Calu3 (cell line): ENCODE measurements at regions not wholly inside any gene's neighbourhood (a gene's known extent, or its start where the extent isn't known, plus 50 kb on each side); places are given as distances from the start of the nearest gene placed in this dataset.
A peak's percentile ranks its signal among the peaks of the same experiment; 100 is the strongest.
"Not testable (repeated sequence)": the region's sequence is repeated elsewhere in the genome, so short reads cannot be mapped to it uniquely, and the experiment has no call there.

Source experiments
- BruUV-seq: library from RNA; stranded (reverse); fragments of 400-500 nt; replicated peaks from 2 replicates; lab custom pipeline; 2021; lab: Mats Ljungman, UMichigan
- CTCF ChIA-PET: fragments of 300-600 bp; sonication (Branson Sonifier 250); formaldehyde crosslinking; loops from one replicate; lab custom pipeline; 2022; ENCODE audit warnings: antibody characterized with exemption; lab: Charles Lee
- DNase-seq: peaks from one replicate; pipeline ENCODE4 v3.0.0; 2022
- H3K27ac Mint-ChIP-seq: one replicate; pipeline ENCODE4 v1.8.0; 2022; ENCODE audit warnings: mixed read lengths; ENCODE audit not compliant: unreplicated experiment
- H3K27me3 Mint-ChIP-seq: one replicate; pipeline ENCODE4 v1.8.0; 2022; ENCODE audit warnings: mixed read lengths; ENCODE audit not compliant: unreplicated experiment
- H3K36me3 Mint-ChIP-seq: one replicate; pipeline ENCODE4 v1.8.0; 2022; ENCODE audit warnings: mild to moderate bottlenecking, moderate library complexity, mixed read lengths; ENCODE audit not compliant: insufficient read depth, unreplicated experiment
- H3K4me1 Mint-ChIP-seq: one replicate; pipeline ENCODE4 v1.8.0; 2022; ENCODE audit warnings: mild to moderate bottlenecking, low read depth, mixed read lengths; ENCODE audit not compliant: unreplicated experiment
- H3K4me3 Mint-ChIP-seq: one replicate; pipeline ENCODE4 v1.8.0; 2022; ENCODE audit warnings: mild to moderate bottlenecking, low read depth, moderate library complexity, mixed read lengths; ENCODE audit not compliant: unreplicated experiment
- H3K9me3 Mint-ChIP-seq: one replicate; pipeline ENCODE4 v1.8.0; 2022; ENCODE audit warnings: low read depth, mixed read lengths; ENCODE audit not compliant: unreplicated experiment
- CTCF ChIP-seq: fragments of 200-600 bp; IDR thresholded peaks from one replicate; pipeline ENCODE4 v1.8.0; 2022; ENCODE audit warnings: antibody characterized with exemption; ENCODE audit not compliant: unreplicated experiment
- intact Hi-C: fragments of 100-400 bp; cut with micrococcal nuclease; formaldehyde crosslinking; loops from one replicate; pipeline ENCODE4 v1.10.0; 2022; ENCODE audit not compliant: unreplicated experiment

GRCh38 chr3:82628385-82629014 lies 867.1 kb upstream of the GBE1 start:
- CTCF ChIA-PET: no interaction called here
- Mint-ChIP-seq H3K4me3 (no peak overlapping the region), H3K27ac (no peak overlapping the region), H3K4me1 (peaks cover 5% of the 10 kb centered on the region), H3K36me3 (no peaks in the 10 kb centered on the region), H3K9me3 (no peaks in the 10 kb centered on the region), H3K27me3 (no peaks in the 10 kb centered on the region)
- no TSS peak for BruUV-seq
- no peak for DNase-seq
- intact Hi-C loops: no loop called here
- TF ChIP-seq CTCF: no peak

GRCh38 chr3:82627733-82628132 lies 866.3 kb upstream of the GBE1 start:
- no peak for DNase-seq
- no peaks in the 10 kb centered on the region for H3K36me3 Mint-ChIP-seq
- intact Hi-C loops: no loop called here
- no peaks in the 10 kb centered on the region for H3K9me3 Mint-ChIP-seq
- no peak overlapping the region for H3K27ac Mint-ChIP-seq
- CTCF ChIA-PET: interaction anchor here (0.6 kb wide), 1 partner anchor 114 kb away, joined by 4 read pairs; no protein-coding TSS in a partner anchor
- no peak for TF ChIP-seq CTCF
- no TSS peak for BruUV-seq
- no peaks in the 10 kb centered on the region for H3K4me1 Mint-ChIP-seq
- no peaks in the 10 kb centered on the region for H3K27me3 Mint-ChIP-seq
- no peak overlapping the region for H3K4me3 Mint-ChIP-seq

GRCh38 chr3:82620744-82621143 lies 859.3 kb upstream of the GBE1 start:
- H3K4me3 Mint-ChIP-seq, intact Hi-C loops, H3K27ac Mint-ChIP-seq, H3K4me1 Mint-ChIP-seq, CTCF ChIA-PET, H3K9me3 Mint-ChIP-seq, H3K36me3 Mint-ChIP-seq, H3K27me3 Mint-ChIP-seq, BruUV-seq: not testable (repeated sequence)
- DNase-seq: peak; percentile 11

- CTCF ChIA-PET: interaction anchor here (0.7 kb wide), 1 partner anchor 1983 kb away, joined by 3 read pairs; no protein-coding TSS in a partner anchor
- intact Hi-C loops: no loop called here
- H3K27me3 Mint-ChIP-seq: no peaks in the 10 kb centered on the region
- no peaks in the 10 kb centered on the region for H3K36me3 Mint-ChIP-seq
- BruUV-seq: no TSS peak
- no peak for TF ChIP-seq CTCF
- DNase-seq: no peak
- H3K9me3 Mint-ChIP-seq: no peaks in the 10 kb centered on the region
- H3K4me3 Mint-ChIP-seq: no peak overlapping the region
- no peak overlapping the region for H3K27ac Mint-ChIP-seq
- peaks cover 10% of the 10 kb centered on the region for H3K4me1 Mint-ChIP-seq
These were observed 857.1 kb upstream of the GBE1 start for GRCh38 chr3:82618594-82618993.

- no peaks in the 10 kb centered on the region for H3K36me3 Mint-ChIP-seq
- CTCF ChIA-PET: no interaction called here
- no peaks in the 10 kb centered on the region for H3K4me1 Mint-ChIP-seq
- no peak overlapping the region for H3K27ac Mint-ChIP-seq
- no peak overlapping the region for H3K4me3 Mint-ChIP-seq
- no TSS peak for BruUV-seq
- TF ChIP-seq CTCF: no peak
- intact Hi-C loops: no loop called here
- DNase-seq: no peak
- H3K27me3 Mint-ChIP-seq: no peaks in the 10 kb centered on the region
- H3K9me3 Mint-ChIP-seq: peaks cover 2% of the 10 kb centered on the region
These were observed 848.8 kb upstream of the GBE1 start for GRCh38 chr3:82610236-82610635.
